GM12878 (cell line): ENCODE measurements at regions not wholly inside any gene's neighbourhood (a gene's known extent, or its start where the extent isn't known, plus 50 kb on each side); places are given as distances from the start of the nearest gene placed in this dataset.

Experiments
- ATAC-seq: fragments of 200-7000 bp; cut with Tn5 transposase; 3 replicates; pipeline ENCODE4 v1.9.1; 2020; ENCODE audit warnings: mild to moderate bottlenecking, moderate library complexity
- BruUV-seq: library from RNA; stranded (reverse); fragments of 400-500 nt; replicated peaks from 2 replicates; lab custom pipeline; 2021; lab: Mats Ljungman, UMichigan
- CTCF ChIA-PET: fragments of 300-600 bp; sonication (Branson Sonifier 250); formaldehyde crosslinking; extraction: SDS; loops from one replicate; lab custom pipeline; 2021; ENCODE audit warnings: inconsistent platforms; lab: Yijun Ruan, JAX
- POLR2A ChIA-PET: fragments of 350-600 bp; formaldehyde crosslinking; extraction: SDS; loops from one replicate; lab custom pipeline; 2021; ENCODE audit warnings: inconsistent platforms; lab: Charles Lee
- RAD21 ChIA-PET: fragments of 300-600 bp; sonication (Branson Sonifier 250); formaldehyde crosslinking; loops from one replicate; lab custom pipeline; 2023; ENCODE audit warnings: antibody characterized with exemption; ENCODE audit not compliant: unreplicated experiment; lab: Charles Lee
- SMC1A ChIA-PET: fragments of 300-600 bp; sonication (Branson Sonifier 250); formaldehyde crosslinking; loops from one replicate; lab custom pipeline; 2023; ENCODE audit not compliant: unreplicated experiment, uncharacterized antibody; lab: Charles Lee
- DNase-seq: peaks from one replicate; pipeline ENCODE4 v3.0.0-alpha.2; 2011; ENCODE audit warnings: low read depth, low spot score
- FAIRE-seq: peaks from 3 replicates; lab custom pipeline; 2011; peaks lifted over from hg19 to GRCh38; lab: Jason Lieb, UNC
- H2AFZ ChIP-seq: 2 replicates; pipeline ENCODE4 v1.6.0; 2011; ENCODE audit warnings: low read depth, low read length, control low read depth; ENCODE audit not compliant: control insufficient read depth
- H3K27ac ChIP-seq: 2 replicates; pipeline ENCODE4 v1.5.1; 2011; ENCODE audit warnings: control low read depth; ENCODE audit not compliant: control insufficient read depth, insufficient read depth
- H3K27me3 ChIP-seq, 2 experiments: replicated peaks in 1 of 2; 2 replicates each; pipeline versions ENCODE4 v1.6.0 to v1.6.1; 2011; ENCODE audit warnings: low read length in 1 of 2; ENCODE audit not compliant: control insufficient read depth in 2 of 2, insufficient read depth in 2 of 2
- H3K36me3 ChIP-seq, 2 experiments: 2 replicates each; pipeline ENCODE4 v1.5.1; 2011; ENCODE audit warnings: low read length in 1 of 2; ENCODE audit not compliant: control insufficient read depth in 2 of 2, insufficient read depth in 2 of 2
- H3K4me1 ChIP-seq: 2 replicates; pipeline ENCODE4 v1.6.1; 2011; ENCODE audit warnings: mild to moderate bottlenecking, low read length, moderate library complexity, mixed read lengths; ENCODE audit not compliant: control insufficient read depth, insufficient read depth
- H3K4me2 ChIP-seq: 2 replicates; pipeline ENCODE4 v1.6.0; 2011; ENCODE audit warnings: control low read depth; ENCODE audit not compliant: control insufficient read depth, insufficient read depth
- H3K4me3 ChIP-seq: fragments of 200-600 bp; sonication (generic); 2 replicates; pipeline ENCODE4 v1.5.1; 2016
- H3K79me2 ChIP-seq: 2 replicates; pipeline ENCODE4 v1.6.0; 2011; ENCODE audit warnings: low read length; ENCODE audit not compliant: control insufficient read depth, insufficient read depth
- H3K9ac ChIP-seq: 2 replicates; pipeline ENCODE4 v1.8.0; 2011; ENCODE audit warnings: low read length, control low read depth, mixed read lengths; ENCODE audit not compliant: control insufficient read depth, insufficient read depth
- H3K9me3 ChIP-seq: replicated peaks from 3 replicates; pipeline ENCODE4 v1.5.1; 2011; ENCODE audit warnings: mild to moderate bottlenecking, low read length; ENCODE audit not compliant: control insufficient read depth, insufficient read depth
- H4K20me1 ChIP-seq: 2 replicates; pipeline ENCODE4 v1.6.0; 2011; ENCODE audit not compliant: control insufficient read depth, insufficient read depth
- ASH2L ChIP-seq: fragments of 300-600, 200-600 bp; sonication (generic); IDR thresholded peaks from 2 replicates; pipeline ENCODE4 v1.6.1; 2017; ENCODE audit warnings: low read depth, mild to moderate bottlenecking, borderline replicate concordance
- CBX3 ChIP-seq: fragments of 200-600 bp; sonication (generic); IDR thresholded peaks from 2 replicates; pipeline ENCODE4 v1.6.1; 2016; ENCODE audit warnings: low read depth, borderline replicate concordance
- EGR1 ChIP-seq, 2 experiments: IDR thresholded peaks; 1 replicate in 1 of 2; 2 replicates in 1 of 2; pipeline ENCODE4 v1.6.1; 2011 to 2012; ENCODE audit warnings: low read depth in 2 of 2, low read length in 2 of 2, borderline replicate concordance in 1 of 2, mild to moderate bottlenecking in 1 of 2, moderate library complexity in 1 of 2
- HDAC6 ChIP-seq: fragments of 200-600 bp; sonication (generic); IDR thresholded peaks from one replicate; pipeline ENCODE4 v1.8.0; 2017; ENCODE audit warnings: antibody characterized with exemption; ENCODE audit not compliant: unreplicated experiment
- HDGF ChIP-seq: fragments of 450-650 bp; IDR thresholded peaks from 2 replicates; pipeline ENCODE4 v1.6.1; 2016; ENCODE audit warnings: antibody characterized with exemption
- IKZF1 ChIP-seq: fragments of 450-650 bp; conservative IDR thresholded peaks from 2 replicates; pipeline ENCODE4 v1.6.1; 2017; ENCODE audit warnings: antibody characterized with exemption, mild to moderate bottlenecking
- PAX5 ChIP-seq: IDR thresholded peaks from 2 replicates; pipeline ENCODE4 v1.6.1; 2011; ENCODE audit warnings: low read depth, low read length, borderline replicate concordance
- PAX8 ChIP-seq: fragments of 450-650 bp; IDR thresholded peaks from 2 replicates; pipeline ENCODE4 v1.6.1; 2017; ENCODE audit warnings: mild to moderate bottlenecking, moderate library complexity
- STAT3 ChIP-seq: IDR thresholded peaks from 2 replicates; pipeline ENCODE4 v1.6.1; 2011; ENCODE audit warnings: low read depth, low read length, improper control_type of control experiment
- TCF7 ChIP-seq: IDR thresholded peaks from 2 replicates; pipeline ENCODE4 v1.6.1; 2014; ENCODE audit warnings: antibody characterized with exemption, borderline replicate concordance
- ZNF207 ChIP-seq: fragments of 450-650 bp; IDR thresholded peaks from 2 replicates; pipeline ENCODE4 v1.6.1; 2014; ENCODE audit warnings: antibody characterized with exemption, mild to moderate bottlenecking, borderline replicate concordance
- ZZZ3 ChIP-seq: IDR thresholded peaks from 2 replicates; pipeline ENCODE4 v1.6.1; 2011; ENCODE audit warnings: low read depth; ENCODE audit not compliant: control insufficient read depth, insufficient read length
- WGBS: methylation state at CpG from one replicate; pipeline ENCODE4 v1.1.6; 2016; ENCODE audit warnings: low lambda C conversion rate; ENCODE audit not compliant: insufficient replicate concordance, insufficient coverage; ENCODE audit errors: missing lambda C conversion rate; 5-methylcytosine and 5-hydroxymethylcytosine counted together
- in situ Hi-C: fragments of 300-500 bp; cut with MboI; formaldehyde crosslinking; loops from 9 replicates; pipeline ENCODE4 v1.14.3; 2018; ENCODE audit warnings: mixed read lengths
- intact Hi-C: fragments of 100-400 bp; cut with micrococcal nuclease; formaldehyde crosslinking; loops from one replicate; pipeline ENCODE4 v1.14.2; 2022; ENCODE audit not compliant: unreplicated experiment
- TF ChIP-seq, protein P1 (sequence below), 3 experiments: IDR thresholded peaks in 2 of 3; conservative IDR thresholded peaks in 1 of 3; 2 replicates each; pipeline ENCODE4 v1.5.1; 2011; ENCODE audit warnings: low read depth in 3 of 3, low read length in 3 of 3, mild to moderate bottlenecking in 3 of 3, control low read depth in 2 of 3, moderate library complexity in 2 of 3, inconsistent platforms in 1 of 3, mixed read lengths in 1 of 3; ENCODE audit not compliant: control insufficient read depth in 2 of 3, insufficient read depth in 1 of 3; ENCODE audit errors: extremely low read depth in 1 of 3
- TF ChIP-seq, protein P2 (sequence below): fragments of 450-650 bp; formaldehyde crosslinking; IDR thresholded peaks from 2 replicates; pipeline ENCODE4 v1.5.0; 2022; ENCODE audit warnings: mild to moderate bottlenecking, missing genetic modification characterization

DNA sequence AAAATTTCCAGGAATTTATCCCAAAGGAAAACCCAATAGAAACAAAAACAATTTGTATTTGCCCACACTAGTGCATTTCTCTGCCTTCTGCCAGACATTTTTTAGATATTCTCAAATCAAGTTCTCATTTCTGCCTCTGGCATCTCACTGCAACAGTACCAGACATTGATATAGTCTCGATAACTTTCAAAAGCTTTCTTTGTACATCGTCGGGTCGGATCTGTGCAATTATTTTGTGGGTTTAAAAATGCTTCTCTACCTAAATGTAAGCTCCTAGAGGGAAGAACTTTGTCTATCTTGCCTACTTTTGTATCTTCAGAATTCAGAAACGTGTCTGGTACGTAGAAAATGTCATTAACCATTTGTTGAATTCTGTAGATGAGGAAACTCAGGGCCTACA lies 125.5 kb upstream of the LIFR start:
- TF ChIP-seq TCF7 (no peak), PAX8 (no peak), HDAC6 (no peak), PAX5 (no peak), EGR1 (IDR thresholded peaks at IDR 0.05; ENCODE audit: borderline replicate concordance in 1 of 2, low read depth in 2 of 2, low read length in 2 of 2) (no peak), ZNF207 (no peak), CBX3 (no peak), HDGF (no peak), STAT3 (no peak), IKZF1 (no peak), ASH2L (no peak), ZZZ3 (no peak)
- TF ChIP-seq, protein P1, sequence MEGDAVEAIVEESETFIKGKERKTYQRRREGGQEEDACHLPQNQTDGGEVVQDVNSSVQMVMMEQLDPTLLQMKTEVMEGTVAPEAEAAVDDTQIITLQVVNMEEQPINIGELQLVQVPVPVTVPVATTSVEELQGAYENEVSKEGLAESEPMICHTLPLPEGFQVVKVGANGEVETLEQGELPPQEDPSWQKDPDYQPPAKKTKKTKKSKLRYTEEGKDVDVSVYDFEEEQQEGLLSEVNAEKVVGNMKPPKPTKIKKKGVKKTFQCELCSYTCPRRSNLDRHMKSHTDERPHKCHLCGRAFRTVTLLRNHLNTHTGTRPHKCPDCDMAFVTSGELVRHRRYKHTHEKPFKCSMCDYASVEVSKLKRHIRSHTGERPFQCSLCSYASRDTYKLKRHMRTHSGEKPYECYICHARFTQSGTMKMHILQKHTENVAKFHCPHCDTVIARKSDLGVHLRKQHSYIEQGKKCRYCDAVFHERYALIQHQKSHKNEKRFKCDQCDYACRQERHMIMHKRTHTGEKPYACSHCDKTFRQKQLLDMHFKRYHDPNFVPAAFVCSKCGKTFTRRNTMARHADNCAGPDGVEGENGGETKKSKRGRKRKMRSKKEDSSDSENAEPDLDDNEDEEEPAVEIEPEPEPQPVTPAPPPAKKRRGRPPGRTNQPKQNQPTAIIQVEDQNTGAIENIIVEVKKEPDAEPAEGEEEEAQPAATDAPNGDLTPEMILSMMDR (IDR thresholded peaks at IDR 0.05 in 2 of 3, conservative IDR thresholded peaks at IDR 0.05 in 1 of 3; ENCODE audit: control insufficient read depth in 2 of 3, extremely low read depth in 1 of 3, insufficient read depth in 1 of 3, low read depth in 3 of 3, low read length in 3 of 3) = no peak
- TF ChIP-seq, protein P2, sequence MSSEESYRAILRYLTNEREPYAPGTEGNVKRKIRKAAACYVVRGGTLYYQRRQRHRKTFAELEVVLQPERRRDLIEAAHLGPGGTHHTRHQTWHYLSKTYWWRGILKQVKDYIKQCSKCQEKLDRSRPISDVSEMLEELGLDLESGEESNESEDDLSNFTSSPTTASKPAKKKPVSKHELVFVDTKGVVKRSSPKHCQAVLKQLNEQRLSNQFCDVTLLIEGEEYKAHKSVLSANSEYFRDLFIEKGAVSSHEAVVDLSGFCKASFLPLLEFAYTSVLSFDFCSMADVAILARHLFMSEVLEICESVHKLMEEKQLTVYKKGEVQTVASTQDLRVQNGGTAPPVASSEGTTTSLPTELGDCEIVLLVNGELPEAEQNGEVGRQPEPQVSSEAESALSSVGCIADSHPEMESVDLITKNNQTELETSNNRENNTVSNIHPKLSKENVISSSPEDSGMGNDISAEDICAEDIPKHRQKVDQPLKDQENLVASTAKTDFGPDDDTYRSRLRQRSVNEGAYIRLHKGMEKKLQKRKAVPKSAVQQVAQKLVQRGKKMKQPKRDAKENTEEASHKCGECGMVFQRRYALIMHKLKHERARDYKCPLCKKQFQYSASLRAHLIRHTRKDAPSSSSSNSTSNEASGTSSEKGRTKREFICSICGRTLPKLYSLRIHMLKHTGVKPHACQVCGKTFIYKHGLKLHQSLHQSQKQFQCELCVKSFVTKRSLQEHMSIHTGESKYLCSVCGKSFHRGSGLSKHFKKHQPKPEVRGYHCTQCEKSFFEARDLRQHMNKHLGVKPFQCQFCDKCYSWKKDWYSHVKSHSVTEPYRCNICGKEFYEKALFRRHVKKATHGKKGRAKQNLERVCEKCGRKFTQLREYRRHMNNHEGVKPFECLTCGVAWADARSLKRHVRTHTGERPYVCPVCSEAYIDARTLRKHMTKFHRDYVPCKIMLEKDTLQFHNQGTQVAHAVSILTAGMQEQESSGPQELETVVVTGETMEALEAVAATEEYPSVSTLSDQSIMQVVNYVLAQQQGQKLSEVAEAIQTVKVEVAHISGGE (CRISPR knock-in tag) = no peak
- ChIA-PET RAD21 (no interaction called here), POLR2A (no interaction called here), CTCF (interaction anchor here (0.9 kb wide), 1 partner anchor 240 kb away, joined by 4 read pairs; no protein-coding TSS in a partner anchor), SMC1A (no interaction called here)
- ATAC-seq (no peak), FAIRE-seq (no peak), DNase-seq (no peak)
- 13% methylated on average over 6 of the region's 6 CpGs for WGBS
- BruUV-seq = no TSS peak
- no peaks in the 10 kb centered on the region for H3K36me3 ChIP-seq
- no peak overlapping the region for H3K9ac ChIP-seq
- H3K27me3 ChIP-seq = no peaks in the 10 kb centered on the region
- intact Hi-C loops (no loop called here), in situ Hi-C loops (no loop called here)
- no peak overlapping the region for H3K4me3 ChIP-seq
- no peak overlapping the region for H2AFZ ChIP-seq
- H3K4me1 ChIP-seq = no peaks in the 10 kb centered on the region
- H3K9me3 ChIP-seq = no peaks in the 10 kb centered on the region
- no peaks in the 10 kb centered on the region for H3K79me2 ChIP-seq
- no peaks in the 10 kb centered on the region for H4K20me1 ChIP-seq
- H3K27ac ChIP-seq = no peak overlapping the region
- no peak overlapping the region for H3K4me2 ChIP-seq
